GM21737 (cell line): ENCODE measurements at regions not wholly inside any gene's neighbourhood (a gene's known extent, or its start where the extent isn't known, plus 50 kb on each side); places are given as distances from the start of the nearest gene placed in this dataset.

Source experiments
- ATAC-seq: cut with Tn5 transposase; IDR thresholded peaks from one replicate; pipeline ENCODE4 v1.9.1; 2021; ENCODE audit warnings: mild to moderate bottlenecking, moderate library complexity; ENCODE audit not compliant: unreplicated experiment

DNA sequence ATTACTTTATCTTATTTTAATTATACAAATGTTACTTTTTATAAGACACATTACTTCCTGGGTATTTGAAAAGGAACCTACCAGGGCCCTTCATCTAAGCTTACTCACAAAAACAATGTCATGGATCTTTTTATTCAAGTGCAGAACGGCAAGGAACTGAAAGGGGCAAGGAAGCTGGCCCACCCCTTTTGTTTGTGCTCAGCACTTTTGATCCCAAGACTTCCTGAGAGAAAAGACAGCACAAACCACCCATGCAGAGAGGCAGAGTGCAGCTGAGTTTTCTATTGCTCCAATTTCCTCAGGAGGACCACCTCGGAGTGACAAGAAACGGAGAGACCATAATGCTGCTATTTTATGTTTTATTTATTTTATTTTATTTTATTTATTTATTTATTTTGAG, 232.0 kb upstream of the NRP1 start:
- ATAC-seq = no peak

DNA sequence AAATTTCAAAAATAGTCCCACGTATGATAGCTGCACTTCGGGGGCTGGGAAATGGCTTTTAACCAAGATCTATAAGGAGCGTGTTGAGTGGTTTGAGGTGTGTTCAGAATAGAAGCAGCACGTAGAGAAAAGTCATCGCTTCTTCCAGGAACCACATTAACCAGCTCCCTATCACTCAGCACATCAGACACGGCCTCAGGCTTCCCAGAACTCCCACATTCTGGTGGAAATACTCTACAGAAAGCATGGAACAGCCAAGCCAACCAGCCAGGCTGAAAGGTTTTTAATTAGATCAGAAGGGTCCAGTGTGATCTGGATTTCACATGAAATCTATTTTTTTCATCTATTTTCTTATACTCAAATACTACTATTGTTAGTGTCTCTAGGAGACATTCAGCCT, 231.5 kb upstream of the NRP1 start:
- no peak for ATAC-seq

- no peak for ATAC-seq
Observed at GRCh38 chr10:33565231-33565630, 230.8 kb upstream of the NRP1 start.

- ATAC-seq = no peak
Observed at GRCh38 chr10:33559105-33559504, 224.6 kb upstream of the NRP1 start.

DNA sequence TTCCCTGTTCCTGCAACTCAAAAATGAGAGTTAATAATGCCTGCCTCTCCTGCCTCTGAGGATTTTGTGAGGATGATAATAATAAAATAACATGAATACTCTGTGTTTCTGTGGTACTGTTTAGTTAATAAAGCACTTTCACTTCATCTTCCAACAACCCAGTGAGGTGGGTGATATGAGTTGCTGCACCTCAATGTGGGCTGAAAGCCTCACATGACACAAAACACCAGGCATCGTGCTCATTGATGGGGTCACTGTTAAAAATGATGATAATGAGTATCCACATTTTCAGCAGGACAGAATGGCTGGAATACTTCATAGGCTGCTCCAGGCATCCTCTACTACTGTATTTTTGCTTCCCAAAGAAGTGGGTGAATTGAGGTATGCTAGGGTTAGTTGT, 222.8 kb upstream of the NRP1 start:
- ATAC-seq = no peak

DNA sequence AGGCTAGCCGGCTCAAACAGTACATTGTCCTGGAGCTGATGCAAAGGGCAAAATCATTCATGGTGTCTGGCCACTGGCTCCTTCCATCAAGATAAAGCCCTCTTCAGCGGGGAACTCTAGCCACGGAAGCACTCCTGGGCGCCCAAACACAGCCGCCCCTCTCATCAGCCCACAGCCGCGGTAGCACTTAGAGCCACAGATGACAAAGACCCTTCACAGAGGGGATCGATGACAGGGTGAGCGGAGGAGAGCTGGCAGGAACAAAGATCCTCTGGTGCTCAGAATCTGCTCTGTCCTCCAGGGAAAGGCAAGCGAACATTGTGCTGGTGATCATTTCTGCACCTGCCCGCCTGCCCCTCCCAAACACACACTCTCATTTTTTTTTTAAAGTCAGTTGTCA, 222.2 kb upstream of the NRP1 start:
- no peak for ATAC-seq

DNA sequence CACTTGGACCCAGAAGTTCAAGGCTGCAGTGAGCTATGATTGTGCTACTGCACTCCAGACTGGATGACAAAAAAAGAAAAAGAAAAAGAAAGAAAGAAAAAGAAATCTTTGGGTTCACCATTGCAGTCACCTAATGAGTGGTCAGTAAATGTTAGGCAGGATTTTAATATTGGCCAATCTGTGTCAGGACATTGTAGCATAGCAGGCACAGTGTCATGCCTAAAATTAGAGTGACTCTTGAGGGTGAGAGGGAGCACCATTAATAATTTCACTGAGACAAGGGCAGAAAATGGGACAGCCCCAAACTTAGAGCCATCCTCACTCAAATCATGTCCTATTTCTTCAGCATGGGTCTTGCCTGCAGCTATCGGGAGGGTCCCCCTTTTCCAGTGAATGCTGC, 221.6 kb upstream of the NRP1 start:
- ATAC-seq = no peak

- no peak for ATAC-seq
Observed at GRCh38 chr10:33553748-33554571, 219.5 kb upstream of the NRP1 start.

DNA sequence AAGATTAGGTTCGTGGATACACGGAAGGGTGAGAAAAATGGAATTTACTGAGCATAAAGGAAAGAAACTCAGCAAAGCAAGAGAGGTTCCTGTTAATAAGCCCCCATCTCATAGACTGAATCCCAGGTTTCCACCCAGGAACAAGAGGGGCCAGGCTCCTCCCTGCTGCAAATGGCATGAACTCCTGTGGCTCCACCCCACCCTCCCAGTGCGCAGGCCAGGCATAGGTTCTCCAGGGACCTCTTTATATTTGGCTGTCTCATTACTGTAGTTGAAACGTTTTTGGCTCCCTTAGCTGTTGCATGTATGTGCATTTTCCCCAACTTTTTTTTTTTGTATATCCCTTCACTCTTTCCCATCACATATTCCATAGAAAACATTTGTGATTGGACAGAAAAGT, 217.8 kb upstream of the NRP1 start:
- no peak for ATAC-seq

DNA sequence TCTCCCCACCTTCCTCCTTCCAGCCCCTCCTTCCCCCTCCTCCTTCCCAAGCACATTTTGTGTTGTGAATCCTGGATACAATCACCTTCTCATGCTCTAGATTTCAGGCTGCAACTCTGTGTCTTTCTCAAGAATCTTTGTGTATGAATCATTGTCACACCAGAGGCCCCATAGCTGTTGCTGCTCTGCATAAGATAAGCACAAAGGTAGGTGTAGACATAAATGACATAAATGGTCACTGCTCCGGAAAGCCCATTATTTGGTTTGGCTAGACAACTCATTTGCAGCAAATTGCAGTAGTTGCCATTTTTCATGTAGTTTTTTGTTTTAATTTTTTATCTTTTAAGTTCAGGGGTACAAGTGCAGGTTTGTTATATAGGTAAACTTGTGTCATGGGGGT, 216.3 kb upstream of the NRP1 start:
- ATAC-seq = no peak

- ATAC-seq = no peak
Observed at GRCh38 chr10:33547976-33548375, 213.5 kb upstream of the NRP1 start.

- ATAC-seq = no peak
Observed at GRCh38 chr10:33546031-33546430, 211.6 kb upstream of the NRP1 start.

DNA sequence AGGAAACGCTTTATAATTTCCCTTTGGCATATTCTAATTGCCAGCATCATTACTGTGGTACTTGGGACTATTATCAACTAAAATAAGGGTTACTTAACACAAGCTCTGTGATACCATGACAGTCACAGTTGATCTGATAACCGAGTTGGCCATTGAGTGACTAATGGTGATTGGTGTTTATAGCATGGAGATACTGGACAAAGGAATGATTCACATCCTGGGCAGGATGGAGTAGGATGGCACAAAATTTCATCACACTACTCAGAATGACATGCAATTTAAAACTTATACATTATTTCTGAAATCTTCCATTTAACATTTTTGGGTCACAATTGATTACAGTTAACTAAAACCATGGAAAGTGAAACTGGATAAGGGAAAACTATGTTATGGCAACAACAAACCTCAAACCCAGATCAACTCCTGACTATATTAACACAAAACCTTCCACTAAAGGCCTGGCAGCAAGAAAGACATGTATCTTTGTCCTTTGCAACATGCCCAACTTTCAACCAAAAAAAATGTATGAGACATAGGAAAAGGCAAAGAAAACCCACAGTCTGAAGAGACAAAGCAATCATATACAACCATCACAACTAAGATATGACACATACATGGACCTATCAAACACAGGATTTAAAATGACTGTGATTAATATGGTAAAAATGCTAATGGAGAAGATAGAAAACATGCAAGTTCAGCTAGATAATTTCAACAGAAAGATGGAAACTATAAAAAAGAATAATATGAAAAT, 208.5 kb upstream of the NRP1 start:
- no peak for ATAC-seq

- no peak for ATAC-seq
Observed at GRCh38 chr10:33539116-33539515, 204.6 kb upstream of the NRP1 start.

GRCh38 chr10:33537066-33537465, 202.6 kb upstream of the NRP1 start:
- no peak for ATAC-seq

DNA sequence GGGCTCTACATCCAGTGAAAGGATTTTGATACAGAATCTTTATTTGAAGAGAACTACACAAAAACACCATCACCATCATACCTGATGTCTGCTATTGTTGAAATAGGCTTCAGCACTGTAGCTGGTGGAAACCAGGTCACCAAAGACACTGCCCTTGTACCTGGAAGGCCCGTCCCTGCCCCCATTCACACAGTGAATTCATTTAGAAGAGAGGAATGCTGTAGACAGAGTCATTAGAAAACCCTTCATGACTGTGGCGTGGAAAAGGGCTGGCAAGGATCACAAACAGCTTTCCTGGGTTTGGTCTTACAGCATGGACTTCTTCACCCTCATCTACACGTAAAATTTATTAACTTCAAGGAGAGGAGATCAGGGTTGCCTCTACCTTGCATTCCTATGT, 202.0 kb upstream of the NRP1 start:
- ATAC-seq = no peak

GRCh38 chr10:33535866-33536265, 201.4 kb upstream of the NRP1 start:
- ATAC-seq = no peak

- ATAC-seq = no peak
Observed at GRCh38 chr10:33534416-33534815, 199.9 kb upstream of the NRP1 start.

- no peak for ATAC-seq
Observed at GRCh38 chr10:33533612-33534011, 199.1 kb upstream of the NRP1 start.

DNA sequence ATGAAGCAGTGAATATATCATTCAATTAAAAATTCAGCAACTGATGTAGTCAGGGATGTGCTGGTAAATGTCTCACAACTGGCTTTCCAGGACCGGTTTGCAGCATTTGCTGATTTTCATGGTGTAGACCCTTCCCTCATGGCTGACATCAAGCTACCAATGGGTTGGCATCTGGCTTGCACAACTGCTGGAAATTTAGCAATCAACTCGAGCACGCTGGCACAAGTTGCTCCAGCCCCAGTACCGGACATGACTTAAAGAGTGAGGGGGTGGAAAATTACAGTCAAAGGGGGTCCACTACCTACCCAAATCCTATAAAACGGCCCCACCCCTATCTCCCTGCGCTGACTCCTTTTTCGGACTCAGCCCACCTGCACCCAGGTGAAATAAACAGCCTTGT, 198.4 kb upstream of the NRP1 start:
- no peak for ATAC-seq

- no peak for ATAC-seq
Observed at GRCh38 chr10:33529234-33529633, 194.8 kb upstream of the NRP1 start.

GRCh38 chr10:33524966-33525365, 190.5 kb upstream of the NRP1 start:
- no peak for ATAC-seq
